Erythroblast (primary cell): ENCODE measurements at regions not wholly inside any gene's neighbourhood (a gene's known extent, or its start where the extent isn't known, plus 50 kb on each side); places are given as distances from the start of the nearest gene placed in this dataset.

Source experiments
- GATA1 ChIP-seq: IDR thresholded peaks from 2 replicates; pipeline ENCODE4 v1.6.1; 2011; ENCODE audit warnings: low read depth, mild to moderate bottlenecking, control low read depth, low read length, moderate library complexity
- POLR2A ChIP-seq: IDR thresholded peaks from 2 replicates; pipeline ENCODE4 v1.6.1; 2011; ENCODE audit warnings: mild to moderate bottlenecking, low read length

GRCh38 chr5:158502686-158503085 lies 597.0 kb downstream of the EBF1 start:
- TF ChIP-seq POLR2A: no peak
- TF ChIP-seq GATA1: no peak
